Mesendoderm (in vitro differentiated cells): ENCODE measurements at regions not wholly inside any gene's neighbourhood (a gene's known extent, or its start where the extent isn't known, plus 50 kb on each side); places are given as distances from the start of the nearest gene placed in this dataset.

ENCODE experiments used
- DNase-seq: peaks from one replicate; pipeline ENCODE4 v3.0.0; 2013
- H2AK5ac ChIP-seq: 2 replicates; pipeline ENCODE4 v1.6.1; 2013; ENCODE audit warnings: low read length, inconsistent platforms
- H2BK120ac ChIP-seq: 2 replicates; pipeline ENCODE4 v1.6.1; 2013; ENCODE audit warnings: low read depth, mild to moderate bottlenecking, low read length, moderate library complexity, mixed read lengths
- H2BK15ac ChIP-seq: replicated peaks from 2 replicates; pipeline ENCODE4 v1.6.1; 2013; ENCODE audit warnings: low read depth, mild to moderate bottlenecking, moderate library complexity
- H2BK5ac ChIP-seq: 2 replicates; pipeline ENCODE4 v1.6.1; 2013; ENCODE audit warnings: low read length, inconsistent platforms
- H3K18ac ChIP-seq: 2 replicates; pipeline ENCODE4 v1.6.1; 2013; ENCODE audit warnings: mild to moderate bottlenecking, low read length, mixed read lengths
- H3K23ac ChIP-seq: one replicate; pipeline ENCODE4 v1.6.1; 2013; ENCODE audit warnings: low read length
- H3K27ac ChIP-seq: 2 replicates; pipeline ENCODE4 v1.5.1; 2013; ENCODE audit warnings: low read depth, mild to moderate bottlenecking, inconsistent platforms, low read length, moderate library complexity
- H3K27me3 ChIP-seq: 2 replicates; pipeline ENCODE4 v1.6.1; 2013; ENCODE audit warnings: low read length, control low read depth, mild to moderate bottlenecking, inconsistent platforms; ENCODE audit not compliant: insufficient read depth, poor library complexity
- H3K36me3 ChIP-seq: 2 replicates; pipeline ENCODE4 v1.6.1; 2013; ENCODE audit warnings: low read length, inconsistent platforms; ENCODE audit not compliant: control insufficient read depth, insufficient read depth
- H3K4ac ChIP-seq: one replicate; pipeline ENCODE4 v1.6.1; 2013; ENCODE audit warnings: low read depth, mild to moderate bottlenecking, low read length, moderate library complexity
- H3K4me1 ChIP-seq: 2 replicates; pipeline ENCODE4 v1.6.1; 2013; ENCODE audit warnings: low read depth, low read length, inconsistent platforms; ENCODE audit not compliant: control insufficient read depth
- H3K4me2 ChIP-seq: 2 replicates; pipeline ENCODE4 v1.6.1; 2013; ENCODE audit warnings: low read length
- H3K4me3 ChIP-seq: 2 replicates; pipeline ENCODE4 v1.5.1; 2013; ENCODE audit warnings: mild to moderate bottlenecking, low read length
- H3K56ac ChIP-seq: one replicate; pipeline ENCODE4 v1.6.1; 2013; ENCODE audit warnings: low read length
- H3K79me1 ChIP-seq: 2 replicates; pipeline ENCODE4 v1.6.1; 2013; ENCODE audit warnings: low read length, inconsistent platforms
- H3K79me2 ChIP-seq: 2 replicates; pipeline ENCODE4 v1.6.1; 2013; ENCODE audit warnings: mild to moderate bottlenecking, low read length; ENCODE audit not compliant: control insufficient read depth, insufficient read depth
- H3K9ac ChIP-seq: 2 replicates; pipeline ENCODE4 v1.6.1; 2013; ENCODE audit warnings: low read length, inconsistent platforms
- H4K5ac ChIP-seq: one replicate; pipeline ENCODE4 v1.6.1; 2013; ENCODE audit warnings: low read length
- H4K8ac ChIP-seq: one replicate; pipeline ENCODE4 v1.6.1; 2013; ENCODE audit warnings: low read depth, mild to moderate bottlenecking, control low read depth, low read length, moderate library complexity
- WGBS: extraction: QIAGEN DNeasy Blood & Tissue Kit; methylation state at CpG from one replicate; pipeline ENCODE4 v1.1.7; 2013; ENCODE audit warnings: low lambda C conversion rate, missing lambda C conversion rate; ENCODE audit not compliant: insufficient coverage; ENCODE audit errors: extremely low coverage; 5-methylcytosine and 5-hydroxymethylcytosine counted together

DNA sequence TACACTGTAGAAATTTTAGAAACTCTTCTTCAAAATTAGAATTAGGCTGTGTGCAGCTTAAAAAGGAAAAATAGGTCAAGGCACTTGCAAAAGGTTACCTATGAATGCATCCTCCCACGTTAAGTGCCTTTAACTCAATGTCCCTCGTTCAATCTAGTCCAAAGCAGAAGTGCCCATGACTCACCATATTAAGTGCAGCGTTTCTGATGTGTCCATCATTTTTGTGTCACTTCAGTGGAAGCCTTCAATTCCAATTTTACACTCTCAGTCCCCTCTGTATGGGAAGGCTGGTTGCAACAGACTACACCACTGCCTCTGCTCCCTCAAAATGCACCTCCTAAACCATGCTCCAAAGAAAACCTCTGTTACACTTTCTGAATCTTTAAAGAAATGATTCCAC, 53.4 kb downstream of the FOXB1 start:
- Histone ChIP-seq H3K36me3 (no peaks in the 10 kb centered on the region), H2BK15ac (no peak overlapping the region), H2BK5ac (no peak overlapping the region), H3K79me1 (no peaks in the 10 kb centered on the region), H3K9ac (no peak overlapping the region), H3K4ac (no peak overlapping the region), H3K4me2 (no peak overlapping the region), H3K27ac (no peak overlapping the region), H4K5ac (no peak overlapping the region), H3K18ac (no peak overlapping the region), H3K56ac (no peak overlapping the region), H3K27me3 (no peaks in the 10 kb centered on the region), H2AK5ac (no peak overlapping the region), H2BK120ac (no peak overlapping the region), H3K4me3 (no peak overlapping the region), H3K23ac (no peak overlapping the region), H3K79me2 (no peaks in the 10 kb centered on the region), H3K4me1 (no peaks in the 10 kb centered on the region), H4K8ac (no peak overlapping the region)
- WGBS, result no CpG with 5 or more reads among the region's 3 CpGs
- DNase-seq, result no peak

DNA sequence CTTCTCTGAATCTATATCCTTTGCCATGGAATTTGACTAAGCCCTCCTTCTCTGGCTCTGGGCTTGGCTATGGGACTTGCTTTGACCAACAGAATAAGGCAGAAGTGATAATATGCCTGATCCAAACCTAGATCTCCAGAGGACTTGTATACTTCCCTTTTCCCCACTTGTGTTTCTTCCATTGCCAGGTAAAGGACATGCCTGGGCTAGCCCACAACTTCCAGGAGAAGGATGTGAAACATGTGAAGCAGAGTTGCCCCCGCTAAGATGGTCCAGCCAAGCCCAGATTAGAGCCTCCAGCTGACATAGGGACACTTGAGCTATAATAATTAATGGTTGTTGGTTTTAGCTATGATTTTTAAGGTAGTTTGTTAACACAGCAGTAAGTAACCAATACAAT, 55.1 kb downstream of the FOXB1 start:
- no CpG with 5 or more reads among the region's 1 CpG for WGBS
- H4K8ac ChIP-seq, result no peak overlapping the region
- no peak overlapping the region for H3K9ac ChIP-seq
- no peaks in the 10 kb centered on the region for H3K79me2 ChIP-seq
- no peak overlapping the region for H3K18ac ChIP-seq
- H3K4me2 ChIP-seq, result no peak overlapping the region
- H3K4me3 ChIP-seq, result no peak overlapping the region
- no peak overlapping the region for H2BK5ac ChIP-seq
- no peak overlapping the region for H2BK120ac ChIP-seq
- no peak overlapping the region for H3K23ac ChIP-seq
- H4K5ac ChIP-seq, result no peak overlapping the region
- no peaks in the 10 kb centered on the region for H3K79me1 ChIP-seq
- H2AK5ac ChIP-seq, result no peak overlapping the region
- no peak for DNase-seq
- H3K27me3 ChIP-seq, result no peaks in the 10 kb centered on the region
- H3K4ac ChIP-seq, result no peak overlapping the region
- no peak overlapping the region for H3K56ac ChIP-seq
- no peak overlapping the region for H3K27ac ChIP-seq
- H2BK15ac ChIP-seq, result no peak overlapping the region
- H3K36me3 ChIP-seq, result no peaks in the 10 kb centered on the region
- H3K4me1 ChIP-seq, result no peaks in the 10 kb centered on the region

- no peak for DNase-seq
- no peak overlapping the region for H2BK5ac ChIP-seq
- no peak overlapping the region for H3K4me3 ChIP-seq
- H3K4me1 ChIP-seq, result no peaks in the 10 kb centered on the region
- H3K4ac ChIP-seq, result no peak overlapping the region
- H3K9ac ChIP-seq, result no peak overlapping the region
- no peak overlapping the region for H3K23ac ChIP-seq
- H3K56ac ChIP-seq, result no peak overlapping the region
- no peak overlapping the region for H3K4me2 ChIP-seq
- H3K36me3 ChIP-seq, result no peaks in the 10 kb centered on the region
- no peaks in the 10 kb centered on the region for H3K79me2 ChIP-seq
- H2BK120ac ChIP-seq, result no peak overlapping the region
- H3K18ac ChIP-seq, result no peak overlapping the region
- no peaks in the 10 kb centered on the region for H3K27me3 ChIP-seq
- no peaks in the 10 kb centered on the region for H3K79me1 ChIP-seq
- no peak overlapping the region for H3K27ac ChIP-seq
- no peak overlapping the region for H4K8ac ChIP-seq
- H2BK15ac ChIP-seq, result no peak overlapping the region
- WGBS, result no CpG with 5 or more reads among the region's 1 CpG
- H4K5ac ChIP-seq, result no peak overlapping the region
- H2AK5ac ChIP-seq, result no peak overlapping the region
Measured at GRCh38 chr15:60061758-60062157, 57.6 kb downstream of the FOXB1 start.

DNA sequence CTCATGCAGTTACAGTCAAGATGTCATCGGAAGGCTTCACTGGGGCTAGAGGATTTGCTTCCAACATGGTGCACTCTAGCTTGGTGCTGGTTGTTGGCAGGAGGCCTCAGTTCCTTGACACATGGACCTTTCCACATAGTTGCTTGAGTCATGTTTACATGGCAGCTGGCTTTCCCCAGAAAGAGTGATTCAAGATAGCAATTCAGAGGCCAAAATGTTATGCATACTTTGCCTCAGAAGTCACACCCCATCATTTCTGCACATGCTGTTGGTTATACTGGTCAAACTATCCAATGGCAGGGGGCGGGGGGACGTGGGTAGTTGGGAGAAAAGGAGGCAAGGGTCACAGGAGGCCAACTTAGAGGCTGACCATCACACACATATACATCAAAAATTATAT, 58.7 kb downstream of the FOXB1 start:
- Histone ChIP-seq H3K4me3 (no peak overlapping the region), H3K9ac (no peak overlapping the region), H3K4me2 (no peak overlapping the region), H4K8ac (no peak overlapping the region), H3K4me1 (no peaks in the 10 kb centered on the region), H3K36me3 (no peaks in the 10 kb centered on the region), H3K18ac (no peak overlapping the region), H2AK5ac (no peak overlapping the region), H2BK5ac (no peak overlapping the region), H3K79me2 (no peaks in the 10 kb centered on the region), H4K5ac (no peak overlapping the region), H3K56ac (no peak overlapping the region), H2BK120ac (no peak overlapping the region), H3K79me1 (no peaks in the 10 kb centered on the region), H3K23ac (no peak overlapping the region), H3K27ac (no peak overlapping the region), H3K27me3 (no peaks in the 10 kb centered on the region), H3K4ac (no peak overlapping the region), H2BK15ac (no peak overlapping the region)
- WGBS, result no CpG with 5 or more reads among the region's 3 CpGs
- no peak for DNase-seq

DNA sequence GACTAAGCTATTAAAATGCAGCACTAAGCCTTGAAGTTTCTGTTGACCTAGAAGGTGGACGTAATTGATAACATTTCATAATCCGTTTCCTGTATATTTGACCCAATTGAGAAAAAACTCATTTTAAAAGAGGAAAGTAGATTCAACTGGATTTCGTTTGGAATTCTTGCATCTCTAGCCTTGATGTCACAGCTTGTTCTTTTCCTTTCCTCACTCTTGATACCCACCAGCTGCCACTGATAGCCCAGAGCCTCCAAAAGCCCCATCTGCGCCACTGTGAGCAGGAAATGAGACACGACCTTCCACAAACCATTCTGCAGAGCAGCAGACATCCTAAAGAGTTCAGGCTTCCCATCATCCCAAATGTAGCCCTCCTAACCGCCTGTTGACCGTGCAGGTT, 61.8 kb downstream of the FOXB1 start:
- no CpG with 5 or more reads among the region's 7 CpGs for WGBS
- H2BK120ac ChIP-seq, result no peak overlapping the region

DNA sequence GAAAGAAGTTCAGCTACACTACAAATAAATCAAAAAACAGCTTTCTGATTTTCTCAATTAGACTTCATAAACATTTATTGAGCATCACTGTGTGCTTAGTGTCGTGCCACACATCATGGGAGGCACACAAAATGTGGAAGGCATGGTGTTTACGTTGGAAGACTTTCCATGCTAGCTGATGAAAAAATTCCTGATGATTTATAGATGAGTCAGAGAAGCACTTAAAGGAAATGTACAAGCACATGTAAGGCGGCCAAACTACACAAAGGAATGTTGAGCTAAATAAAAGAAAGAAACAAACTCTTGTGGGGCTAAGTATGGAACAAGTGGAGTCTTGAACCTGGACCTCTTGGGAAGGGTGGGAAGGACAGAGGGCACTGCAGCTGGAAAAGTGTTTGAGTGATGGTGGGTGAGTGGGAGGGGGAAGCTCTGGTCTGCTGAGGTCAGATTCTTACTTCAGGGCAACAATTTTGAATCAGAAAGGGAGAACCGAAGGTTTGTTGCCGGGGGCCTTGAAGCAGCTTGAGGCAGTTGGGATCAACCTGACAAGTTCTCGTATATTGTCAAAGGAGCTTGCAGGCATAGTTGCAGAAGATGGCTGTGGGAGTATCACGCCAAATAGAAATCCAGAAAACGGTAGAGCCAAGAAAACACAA, 66.9 kb downstream of the FOXB1 start:
- Histone ChIP-seq H3K4me2 (no peak overlapping the region), H3K9ac (no peak overlapping the region), H3K56ac (no peak overlapping the region), H3K4ac (no peak overlapping the region), H2BK15ac (no peak overlapping the region), H3K36me3 (no peaks in the 10 kb centered on the region), H2BK5ac (no peak overlapping the region), H3K4me3 (no peak overlapping the region), H2AK5ac (no peak overlapping the region), H4K8ac (no peak overlapping the region), H3K27ac (no peak overlapping the region), H3K79me2 (no peaks in the 10 kb centered on the region), H3K27me3 (no peaks in the 10 kb centered on the region), H3K4me1 (no peaks in the 10 kb centered on the region), H2BK120ac (no peak overlapping the region), H3K18ac (no peak overlapping the region), H3K23ac (no peak overlapping the region), H4K5ac (no peak overlapping the region), H3K79me1 (no peaks in the 10 kb centered on the region)
- no peak for DNase-seq
- no CpG with 5 or more reads among the region's 8 CpGs for WGBS

More for the DNA sequence above, 61.8 kb downstream of the FOXB1 start:
- Histone ChIP-seq H3K4ac (no peak overlapping the region), H3K4me1 (no peaks in the 10 kb centered on the region), H3K36me3 (no peaks in the 10 kb centered on the region), H3K79me1 (no peaks in the 10 kb centered on the region), H4K8ac (no peak overlapping the region), H3K27ac (no peak overlapping the region), H3K4me2 (no peak overlapping the region), H3K27me3 (no peaks in the 10 kb centered on the region), H2AK5ac (no peak overlapping the region), H2BK15ac (no peak overlapping the region), H3K56ac (no peak overlapping the region), H3K4me3 (no peak overlapping the region), H3K18ac (no peak overlapping the region), H3K9ac (no peak overlapping the region), H2BK5ac (no peak overlapping the region), H4K5ac (no peak overlapping the region), H3K79me2 (no peaks in the 10 kb centered on the region), H3K23ac (no peak overlapping the region)
- DNase-seq, result no peak
